AG04449 (cell line): ENCODE measurements at regions not wholly inside any gene's neighbourhood (a gene's known extent, or its start where the extent isn't known, plus 50 kb on each side); places are given as distances from the start of the nearest gene placed in this dataset.

Experiments used
- CTCF ChIA-PET: fragments of 350-600 bp; formaldehyde crosslinking; extraction: SDS; loops from one replicate; lab custom pipeline; 2021; ENCODE audit warnings: antibody characterized with exemption; lab: Yijun Ruan, JAX
- POLR2A ChIA-PET: fragments of 400-600, 350-600 bp; formaldehyde crosslinking; extraction: SDS; loops from one replicate; lab custom pipeline; 2020; ENCODE audit warnings: antibody characterized with exemption, inconsistent platforms; lab: Yijun Ruan, JAX
- DNase-seq: peaks from one replicate; pipeline ENCODE4 v3.0.0-alpha.2; 2010; ENCODE audit warnings: low read depth, low spot score
- H3K4me3 ChIP-seq: 2 replicates; pipeline ENCODE4 v1.5.1; 2011; ENCODE audit warnings: low read depth, mild to moderate bottlenecking, control low read depth, low read length
- CTCF ChIP-seq: IDR thresholded peaks from one replicate; pipeline ENCODE4 v1.5.1; 2011; ENCODE audit warnings: mild to moderate bottlenecking, moderate library complexity, low read length, control low read depth, inconsistent platforms; ENCODE audit not compliant: insufficient read depth; ENCODE audit errors: missing control alignments

GRCh38 chr19:30669329-30670010 lies 297.3 kb downstream of the ZNF536 start:
- no peak for DNase-seq
- peak; percentile 87 for TF ChIP-seq CTCF
- POLR2A ChIA-PET = no interaction called here
- CTCF ChIA-PET = interaction anchor here (0.6 to 5.8 kb wide), 17 partner anchors 9 to 1930 kb away, joined by 3 to 75 read pairs (median 5); no protein-coding TSS in a partner anchor
- H3K4me3 ChIP-seq = no peak overlapping the region

- no peak for DNase-seq
- POLR2A ChIA-PET = no interaction called here
- H3K4me3 ChIP-seq = no peak overlapping the region
- TF ChIP-seq CTCF = no peak
- CTCF ChIA-PET = interaction anchor here (1.1 to 5.8 kb wide), 10 partner anchors 9 to 1901 kb away, joined by 3 to 75 read pairs (median 9); no protein-coding TSS in a partner anchor
Observed at GRCh38 chr19:30668521-30669155, 296.5 kb downstream of the ZNF536 start.

- ChIA-PET CTCF (interaction anchor here (1.0 to 5.8 kb wide), 6 partner anchors 10 to 1557 kb away, joined by 3 to 75 read pairs (median 13); no protein-coding TSS in a partner anchor), POLR2A (no interaction called here)
- no peak overlapping the region for H3K4me3 ChIP-seq
- TF ChIP-seq CTCF = no peak
- DNase-seq = no peak
Observed at GRCh38 chr19:30667746-30668145, 295.6 kb downstream of the ZNF536 start.

DNA sequence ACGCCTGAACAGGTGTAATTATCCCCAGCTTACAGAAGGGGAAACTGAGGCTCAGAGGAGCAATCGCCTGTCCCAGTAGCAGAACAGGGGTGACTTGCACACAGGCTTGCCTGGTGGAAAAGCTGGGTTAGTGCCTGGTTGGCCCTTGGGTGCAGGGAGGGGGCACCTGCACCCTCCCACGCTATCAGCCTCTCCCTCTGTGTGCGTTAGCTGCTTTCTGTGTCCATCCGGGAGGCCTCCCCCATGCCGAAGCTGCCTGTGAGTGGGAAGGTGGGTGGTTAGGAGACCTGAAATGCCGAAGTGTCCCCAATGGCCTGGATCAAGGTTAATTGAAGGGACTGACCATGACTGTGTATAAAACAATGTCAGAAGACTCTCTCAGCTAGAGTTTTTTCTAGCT lies 295.0 kb downstream of the ZNF536 start:
- DNase-seq = no peak
- TF ChIP-seq CTCF = no peak
- ChIA-PET POLR2A (no interaction called here), CTCF (interaction anchor here (0.9 to 5.8 kb wide), 11 partner anchors 8 to 1903 kb away, joined by 3 to 75 read pairs (median 9); no protein-coding TSS in a partner anchor)
- no peak overlapping the region for H3K4me3 ChIP-seq

DNA sequence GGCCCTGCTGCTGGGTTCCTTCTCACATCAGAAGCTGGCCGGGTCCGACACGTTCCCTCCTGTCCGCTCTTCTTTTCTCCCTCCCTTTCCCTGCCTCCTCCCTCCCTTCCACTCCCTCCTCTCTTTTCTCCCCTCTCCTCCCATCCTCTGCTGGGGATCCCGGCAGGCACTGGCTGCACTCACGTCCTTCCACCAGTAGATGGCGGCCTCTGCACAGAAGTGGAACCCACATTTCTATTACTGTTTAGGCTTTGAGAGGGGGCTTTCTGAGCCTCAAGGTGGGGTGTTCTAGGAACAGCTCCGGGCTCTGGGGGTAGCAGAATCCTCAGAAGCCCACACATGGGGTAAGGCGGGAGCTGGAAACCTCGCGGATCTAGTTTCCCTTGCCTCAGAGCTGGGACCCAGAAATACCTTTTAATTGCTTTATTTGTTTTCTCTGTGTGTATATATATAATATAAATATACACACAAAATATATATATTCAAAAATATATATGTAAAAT lies 294.2 kb downstream of the ZNF536 start:
- POLR2A ChIA-PET = no interaction called here
- DNase-seq = no peak
- H3K4me3 ChIP-seq = no peak overlapping the region
- TF ChIP-seq CTCF = peak; percentile 94
- CTCF ChIA-PET = interaction anchor here (0.6 to 5.8 kb wide), 18 partner anchors 9 to 1903 kb away, joined by 3 to 75 read pairs (median 3); no protein-coding TSS in a partner anchor

DNA sequence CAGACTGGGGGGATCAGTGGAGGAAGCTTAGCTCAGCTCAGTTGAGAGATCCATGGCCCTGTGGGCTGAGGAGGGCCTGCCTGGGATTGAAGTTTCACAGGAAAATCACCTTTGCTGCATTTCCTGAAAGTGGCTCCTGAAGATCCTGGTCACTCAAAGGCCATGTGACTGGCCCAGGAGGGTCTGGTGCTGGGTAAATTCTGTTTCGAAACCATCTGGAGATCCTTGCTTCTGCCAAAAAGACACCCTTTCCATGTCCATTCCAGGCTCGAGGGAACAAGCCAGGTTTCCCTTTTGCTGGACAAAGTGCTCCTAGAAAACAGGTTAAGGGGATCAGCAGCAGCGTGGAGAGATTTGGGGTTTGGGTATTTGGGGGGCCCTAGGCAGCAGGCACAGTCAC lies 293.3 kb downstream of the ZNF536 start:
- CTCF ChIA-PET = interaction anchor here (0.9 to 5.8 kb wide), 7 partner anchors 9 to 1559 kb away, joined by 3 to 75 read pairs (median 10); no protein-coding TSS in a partner anchor
- TF ChIP-seq CTCF = no peak
- no peak overlapping the region for H3K4me3 ChIP-seq
- no peak for DNase-seq
- POLR2A ChIA-PET = no interaction called here
